K562 (cell line): ENCODE measurements at regions not wholly inside any gene's neighbourhood (a gene's known extent, or its start where the extent isn't known, plus 50 kb on each side); places are given as distances from the start of the nearest gene placed in this dataset.

Experiments
- ATAC-seq: fragments of 200-7000 bp; cut with Tn5 transposase; 3 replicates; pipeline ENCODE4 v1.9.1; 2020; ENCODE audit warnings: moderate library complexity
- BruUV-seq: library from RNA; stranded (reverse); fragments of 400-500 nt; replicated peaks from 2 replicates; lab custom pipeline; 2021; lab: Mats Ljungman, UMichigan
- CTCF ChIA-PET: fragments of 300-600 bp; formaldehyde crosslinking; extraction: SDS; loops from one replicate; lab custom pipeline; 2021; ENCODE audit warnings: low intra/inter-chr PET ratio; lab: Yijun Ruan, JAX
- POLR2A ChIA-PET: fragments of 300-600, 350-650 bp; sonication (Branson Sonifier 250); formaldehyde crosslinking; extraction: SDS; loops from one replicate; lab custom pipeline; 2021; ENCODE audit warnings: antibody characterized with exemption, inconsistent platforms; lab: Yijun Ruan, JAX
- DNase-seq, 4 experiments: peaks; one replicate each; pipeline versions ENCODE4 v3.0.0 to v3.0.0-alpha.2; 2011 to 2018; ENCODE audit warnings: low spot score in 3 of 4, mixed read lengths in 3 of 4; ENCODE audit errors: extremely low read depth in 1 of 4
- FAIRE-seq: peaks from 2 replicates; lab custom pipeline; 2011; peaks lifted over from hg19 to GRCh38; lab: Jason Lieb, UNC
- H2AFZ ChIP-seq: 2 replicates; pipeline ENCODE4 v1.6.0; 2011; ENCODE audit warnings: low read depth, low read length, control low read depth, inconsistent platforms
- H3K27ac ChIP-seq: fragments of 200-600 bp; 3 replicates; pipeline ENCODE4 v1.8.0; 2011; ENCODE audit warnings: low read depth, mild to moderate bottlenecking, control low read depth, inconsistent platforms, low read length, moderate library complexity, mixed read lengths; ENCODE audit errors: extremely low read depth
- H3K27me3 ChIP-seq, 2 experiments: fragments of 300-600 bp in 1 of 2; 2 replicates in 1 of 2; 3 replicates in 1 of 2; pipeline versions ENCODE4 v1.6.0 to v1.8.0; 2011; ENCODE audit warnings: inconsistent platforms in 2 of 2, low read length in 2 of 2, mild to moderate bottlenecking in 1 of 2, mixed read lengths in 1 of 2, moderate library complexity in 1 of 2; ENCODE audit not compliant: control insufficient read depth in 2 of 2, insufficient read depth in 2 of 2
- H3K36me3 ChIP-seq: fragments of 300-600 bp; 3 replicates; pipeline ENCODE4 v1.8.0; 2011; ENCODE audit warnings: mild to moderate bottlenecking, low read length, inconsistent platforms; ENCODE audit not compliant: control insufficient read depth, insufficient read depth
- H3K4me1 ChIP-seq, 2 experiments: fragments of 200-600 bp in 1 of 2; replicated peaks in 1 of 2; 2 replicates in 1 of 2; 3 replicates in 1 of 2; pipeline versions ENCODE4 v1.5.1 to v1.8.0; 2011; ENCODE audit warnings: inconsistent platforms in 2 of 2, low read length in 2 of 2, mild to moderate bottlenecking in 1 of 2, mixed read lengths in 1 of 2, moderate library complexity in 1 of 2; ENCODE audit not compliant: control insufficient read depth in 2 of 2, insufficient read depth in 2 of 2
- H3K4me2 ChIP-seq: 2 replicates; pipeline ENCODE4 v1.6.1; 2011; ENCODE audit warnings: low read length, control low read depth, inconsistent platforms, mixed read lengths; ENCODE audit not compliant: insufficient read depth
- H3K4me3 ChIP-seq: fragments of 200-600 bp; sonication (generic), shearing (Covaris generic); 2 replicates; pipeline ENCODE4 v1.5.1; 2016; ENCODE audit warnings: control low read depth, inconsistent platforms
- H3K79me2 ChIP-seq: fragments of 200-600 bp; 3 replicates; pipeline ENCODE4 v1.8.0; 2011; ENCODE audit warnings: low read length, inconsistent platforms; ENCODE audit not compliant: control insufficient read depth, insufficient read depth
- H3K9ac ChIP-seq, 2 experiments: 2 replicates each; pipeline versions ENCODE4 v1.6.0 to v1.6.1; 2011; ENCODE audit warnings: low read depth in 2 of 2, low read length in 2 of 2, control low read depth in 1 of 2, inconsistent platforms in 1 of 2, mild to moderate bottlenecking in 1 of 2, mixed read lengths in 1 of 2; ENCODE audit not compliant: insufficient read depth in 1 of 2
- H3K9me1 ChIP-seq: one replicate; pipeline ENCODE4 v1.6.0; 2011; ENCODE audit warnings: inconsistent platforms, mild to moderate bottlenecking, low read length, moderate library complexity; ENCODE audit not compliant: control insufficient read depth, insufficient read depth
- H3K9me3 ChIP-seq: replicated peaks from 2 replicates; pipeline ENCODE4 v1.5.1; 2011; ENCODE audit warnings: low read depth, low read length, inconsistent platforms; ENCODE audit not compliant: control insufficient read depth, insufficient read depth
- H4K20me1 ChIP-seq: replicated peaks from 2 replicates; pipeline ENCODE4 v1.6.1; 2011; ENCODE audit warnings: low read length, inconsistent platforms, mixed read lengths; ENCODE audit not compliant: control insufficient read depth, insufficient read depth
- CHD1 ChIP-seq: fragments of 200-600 bp; sonication (generic); IDR thresholded peaks from one replicate; pipeline ENCODE4 v1.6.1; 2012; ENCODE audit warnings: mild to moderate bottlenecking, moderate library complexity, low read length, inconsistent platforms
- MAFG ChIP-seq: fragments of 450-650 bp; conservative IDR thresholded peaks from 2 replicates; pipeline ENCODE4 v1.6.1; 2016; ENCODE audit warnings: missing genetic modification characterization, missing compliant biosample characterization
- NFATC3 ChIP-seq: fragments of 450-650 bp; IDR thresholded peaks from 2 replicates; pipeline ENCODE4 v1.6.1; 2017; ENCODE audit warnings: mild to moderate bottlenecking
- NFXL1 ChIP-seq: fragments of 450-650 bp; formaldehyde crosslinking; IDR thresholded peaks from 2 replicates; pipeline ENCODE4 v1.4.0; 2021; ENCODE audit warnings: mild to moderate bottlenecking
- PRMT5 ChIP-seq: sonication (generic); formaldehyde crosslinking; IDR thresholded peaks from 2 replicates; pipeline ENCODE4 v1.5.0; 2020; ENCODE audit warnings: missing genetic modification reagents
- RBM14 ChIP-seq: fragments of 200-400 bp; formaldehyde crosslinking; IDR thresholded peaks from 2 replicates; pipeline ENCODE4 v1.6.1; 2018; ENCODE audit warnings: low read depth, mild to moderate bottlenecking, low read length, moderate library complexity, borderline replicate concordance; ENCODE audit not compliant: insufficient read depth
- RHOXF2B ChIP-seq: fragments of 250-450 bp; sonication (Bioruptor Pico); conservative IDR thresholded peaks from 2 replicates; pipeline ENCODE4 v1.5.1; 2021
- WHSC1 ChIP-seq: IDR thresholded peaks from one replicate; pipeline ENCODE4 v1.6.1; 2012; ENCODE audit warnings: low read length, control low read depth, inconsistent platforms
- ZNF165 ChIP-seq: fragments of 250-450 bp; sonication (Bioruptor Pico); IDR thresholded peaks from 2 replicates; pipeline ENCODE4 v1.4.0; 2020; ENCODE audit warnings: borderline replicate concordance
- ZNF239 ChIP-seq: fragments of 250-450 bp; sonication (Bioruptor Pico); IDR thresholded peaks from 2 replicates; pipeline ENCODE4 v1.4.0; 2020; ENCODE audit warnings: mild to moderate bottlenecking
- WGBS: fragments of 100-300 bp; shearing (Covaris generic); methylation state at CpG from one replicate; pipeline ENCODE4 v1.1.6; 2016; ENCODE audit warnings: low coverage, mixed read lengths; ENCODE audit not compliant: insufficient coverage; ENCODE audit errors: missing lambda C conversion rate; 5-methylcytosine and 5-hydroxymethylcytosine counted together
- in situ Hi-C: fragments of 300-500 bp; cut with MboI; formaldehyde crosslinking; loops from 4 replicates; pipeline ENCODE4 v1.15.0; 2018; ENCODE audit warnings: inconsistent platforms, mixed read lengths
- intact Hi-C: fragments of 100-400 bp; cut with micrococcal nuclease; formaldehyde crosslinking; loops from 2 replicates; pipeline ENCODE4 v1.14.2; 2022
- TF ChIP-seq, protein P1 (sequence below): fragments of 200-600 bp; sonication (generic); IDR thresholded peaks from one replicate; pipeline ENCODE4 v1.6.1; 2012; ENCODE audit warnings: mild to moderate bottlenecking, low read depth, low read length, inconsistent platforms
- TF ChIP-seq, protein P2 (sequence below): fragments of 450-650 bp; formaldehyde crosslinking; IDR thresholded peaks from 2 replicates; pipeline ENCODE4 v1.4.0; 2022; ENCODE audit warnings: missing genetic modification characterization

DNA sequence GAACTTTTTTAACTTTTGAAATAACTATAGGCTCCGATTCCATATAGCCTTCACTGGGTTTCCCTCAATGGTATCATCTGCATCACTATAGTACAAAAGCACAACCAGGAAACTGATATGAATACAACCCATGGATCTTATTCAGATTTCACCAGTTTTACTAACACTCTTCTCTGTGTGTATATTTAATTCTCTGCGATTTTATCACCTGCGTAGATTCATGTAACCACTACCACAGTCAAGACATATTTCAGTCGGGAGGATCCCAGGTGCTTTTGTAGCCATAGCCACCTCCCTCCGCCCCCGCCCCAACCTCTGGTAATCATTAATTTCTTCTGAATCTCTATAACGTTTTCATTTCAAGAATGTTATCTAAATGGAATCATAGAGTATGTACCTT, 82.8 kb upstream of the C7orf33 start:
- ChIA-PET POLR2A (no interaction called here), CTCF (interaction anchor here (1.2 kb wide), 1 partner anchor 583 kb away, joined by 3 read pairs; no protein-coding TSS in a partner anchor)
- intact Hi-C loops (loop anchor here (5.0 to 10.0 kb wide), 2 partner anchors 247 to 585 kb away; partner anchors contain the start of gene ZNF786), in situ Hi-C loops (loop anchor here (5.0 kb wide), 1 partner anchor 455 kb away; no protein-coding TSS in a partner anchor)
- WGBS = 1% methylated on average over 7 of the region's 7 CpGs
- Histone ChIP-seq H3K4me1 (no peaks in the 10 kb centered on the region), H3K4me3 (no peak overlapping the region), H3K36me3 (no peaks in the 10 kb centered on the region), H3K79me2 (no peaks in the 10 kb centered on the region), H3K9ac (no peak overlapping the region), H4K20me1 (no peaks in the 10 kb centered on the region), H3K27me3 (peaks cover 5 to 28% of the 10 kb centered on the region in 2 experiments; a peak in 3 of 5 replicates), H3K4me2 (no peak overlapping the region), H3K27ac (no peak overlapping the region), H3K9me1 (no peaks in the 10 kb centered on the region), H3K9me3 (no peaks in the 10 kb centered on the region), H2AFZ (no peak overlapping the region)
- ATAC-seq (no peak), FAIRE-seq (no peak), DNase-seq (no peak)
- no TSS peak for BruUV-seq
- no peak for TF ChIP-seq CHD1
- TF ChIP-seq NFATC3 = no peak
- TF ChIP-seq ZNF165 (CRISPR knock-in tag) = no peak
- no peak for TF ChIP-seq PRMT5 (CRISPR knock-in tag)
- no peak for TF ChIP-seq WHSC1
- no peak for TF ChIP-seq RBM14
- no peak for TF ChIP-seq RHOXF2B (CRISPR knock-in tag)
- TF ChIP-seq, protein P1, sequence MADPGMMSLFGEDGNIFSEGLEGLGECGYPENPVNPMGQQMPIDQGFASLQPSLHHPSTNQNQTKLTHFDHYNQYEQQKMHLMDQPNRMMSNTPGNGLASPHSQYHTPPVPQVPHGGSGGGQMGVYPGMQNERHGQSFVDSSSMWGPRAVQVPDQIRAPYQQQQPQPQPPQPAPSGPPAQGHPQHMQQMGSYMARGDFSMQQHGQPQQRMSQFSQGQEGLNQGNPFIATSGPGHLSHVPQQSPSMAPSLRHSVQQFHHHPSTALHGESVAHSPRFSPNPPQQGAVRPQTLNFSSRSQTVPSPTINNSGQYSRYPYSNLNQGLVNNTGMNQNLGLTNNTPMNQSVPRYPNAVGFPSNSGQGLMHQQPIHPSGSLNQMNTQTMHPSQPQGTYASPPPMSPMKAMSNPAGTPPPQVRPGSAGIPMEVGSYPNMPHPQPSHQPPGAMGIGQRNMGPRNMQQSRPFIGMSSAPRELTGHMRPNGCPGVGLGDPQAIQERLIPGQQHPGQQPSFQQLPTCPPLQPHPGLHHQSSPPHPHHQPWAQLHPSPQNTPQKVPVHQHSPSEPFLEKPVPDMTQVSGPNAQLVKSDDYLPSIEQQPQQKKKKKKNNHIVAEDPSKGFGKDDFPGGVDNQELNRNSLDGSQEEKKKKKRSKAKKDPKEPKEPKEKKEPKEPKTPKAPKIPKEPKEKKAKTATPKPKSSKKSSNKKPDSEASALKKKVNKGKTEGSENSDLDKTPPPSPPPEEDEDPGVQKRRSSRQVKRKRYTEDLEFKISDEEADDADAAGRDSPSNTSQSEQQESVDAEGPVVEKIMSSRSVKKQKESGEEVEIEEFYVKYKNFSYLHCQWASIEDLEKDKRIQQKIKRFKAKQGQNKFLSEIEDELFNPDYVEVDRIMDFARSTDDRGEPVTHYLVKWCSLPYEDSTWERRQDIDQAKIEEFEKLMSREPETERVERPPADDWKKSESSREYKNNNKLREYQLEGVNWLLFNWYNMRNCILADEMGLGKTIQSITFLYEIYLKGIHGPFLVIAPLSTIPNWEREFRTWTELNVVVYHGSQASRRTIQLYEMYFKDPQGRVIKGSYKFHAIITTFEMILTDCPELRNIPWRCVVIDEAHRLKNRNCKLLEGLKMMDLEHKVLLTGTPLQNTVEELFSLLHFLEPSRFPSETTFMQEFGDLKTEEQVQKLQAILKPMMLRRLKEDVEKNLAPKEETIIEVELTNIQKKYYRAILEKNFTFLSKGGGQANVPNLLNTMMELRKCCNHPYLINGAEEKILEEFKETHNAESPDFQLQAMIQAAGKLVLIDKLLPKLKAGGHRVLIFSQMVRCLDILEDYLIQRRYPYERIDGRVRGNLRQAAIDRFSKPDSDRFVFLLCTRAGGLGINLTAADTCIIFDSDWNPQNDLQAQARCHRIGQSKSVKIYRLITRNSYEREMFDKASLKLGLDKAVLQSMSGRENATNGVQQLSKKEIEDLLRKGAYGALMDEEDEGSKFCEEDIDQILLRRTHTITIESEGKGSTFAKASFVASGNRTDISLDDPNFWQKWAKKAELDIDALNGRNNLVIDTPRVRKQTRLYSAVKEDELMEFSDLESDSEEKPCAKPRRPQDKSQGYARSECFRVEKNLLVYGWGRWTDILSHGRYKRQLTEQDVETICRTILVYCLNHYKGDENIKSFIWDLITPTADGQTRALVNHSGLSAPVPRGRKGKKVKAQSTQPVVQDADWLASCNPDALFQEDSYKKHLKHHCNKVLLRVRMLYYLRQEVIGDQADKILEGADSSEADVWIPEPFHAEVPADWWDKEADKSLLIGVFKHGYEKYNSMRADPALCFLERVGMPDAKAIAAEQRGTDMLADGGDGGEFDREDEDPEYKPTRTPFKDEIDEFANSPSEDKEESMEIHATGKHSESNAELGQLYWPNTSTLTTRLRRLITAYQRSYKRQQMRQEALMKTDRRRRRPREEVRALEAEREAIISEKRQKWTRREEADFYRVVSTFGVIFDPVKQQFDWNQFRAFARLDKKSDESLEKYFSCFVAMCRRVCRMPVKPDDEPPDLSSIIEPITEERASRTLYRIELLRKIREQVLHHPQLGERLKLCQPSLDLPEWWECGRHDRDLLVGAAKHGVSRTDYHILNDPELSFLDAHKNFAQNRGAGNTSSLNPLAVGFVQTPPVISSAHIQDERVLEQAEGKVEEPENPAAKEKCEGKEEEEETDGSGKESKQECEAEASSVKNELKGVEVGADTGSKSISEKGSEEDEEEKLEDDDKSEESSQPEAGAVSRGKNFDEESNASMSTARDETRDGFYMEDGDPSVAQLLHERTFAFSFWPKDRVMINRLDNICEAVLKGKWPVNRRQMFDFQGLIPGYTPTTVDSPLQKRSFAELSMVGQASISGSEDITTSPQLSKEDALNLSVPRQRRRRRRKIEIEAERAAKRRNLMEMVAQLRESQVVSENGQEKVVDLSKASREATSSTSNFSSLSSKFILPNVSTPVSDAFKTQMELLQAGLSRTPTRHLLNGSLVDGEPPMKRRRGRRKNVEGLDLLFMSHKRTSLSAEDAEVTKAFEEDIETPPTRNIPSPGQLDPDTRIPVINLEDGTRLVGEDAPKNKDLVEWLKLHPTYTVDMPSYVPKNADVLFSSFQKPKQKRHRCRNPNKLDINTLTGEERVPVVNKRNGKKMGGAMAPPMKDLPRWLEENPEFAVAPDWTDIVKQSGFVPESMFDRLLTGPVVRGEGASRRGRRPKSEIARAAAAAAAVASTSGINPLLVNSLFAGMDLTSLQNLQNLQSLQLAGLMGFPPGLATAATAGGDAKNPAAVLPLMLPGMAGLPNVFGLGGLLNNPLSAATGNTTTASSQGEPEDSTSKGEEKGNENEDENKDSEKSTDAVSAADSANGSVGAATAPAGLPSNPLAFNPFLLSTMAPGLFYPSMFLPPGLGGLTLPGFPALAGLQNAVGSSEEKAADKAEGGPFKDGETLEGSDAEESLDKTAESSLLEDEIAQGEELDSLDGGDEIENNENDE = no peak
- TF ChIP-seq, protein P2, sequence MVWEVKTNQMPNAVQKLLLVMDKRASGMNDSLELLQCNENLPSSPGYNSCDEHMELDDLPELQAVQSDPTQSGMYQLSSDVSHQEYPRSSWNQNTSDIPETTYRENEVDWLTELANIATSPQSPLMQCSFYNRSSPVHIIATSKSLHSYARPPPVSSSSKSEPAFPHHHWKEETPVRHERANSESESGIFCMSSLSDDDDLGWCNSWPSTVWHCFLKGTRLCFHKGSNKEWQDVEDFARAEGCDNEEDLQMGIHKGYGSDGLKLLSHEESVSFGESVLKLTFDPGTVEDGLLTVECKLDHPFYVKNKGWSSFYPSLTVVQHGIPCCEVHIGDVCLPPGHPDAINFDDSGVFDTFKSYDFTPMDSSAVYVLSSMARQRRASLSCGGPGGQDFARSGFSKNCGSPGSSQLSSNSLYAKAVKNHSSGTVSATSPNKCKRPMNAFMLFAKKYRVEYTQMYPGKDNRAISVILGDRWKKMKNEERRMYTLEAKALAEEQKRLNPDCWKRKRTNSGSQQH (CRISPR knock-in tag) = no peak
- TF ChIP-seq ZNF239 (CRISPR knock-in tag) = no peak
- TF ChIP-seq NFXL1 = no peak
- no peak for TF ChIP-seq MAFG (tag)
